ENCODE measurements at regions not wholly inside any gene's neighbourhood (a gene's known extent, or its start where the extent isn't known, plus 50 kb on each side); places are given as distances from the start of the nearest gene placed in this dataset.

GRCh38 chr4:17296921-17297890, 214.7 kb downstream of the QDPR start:
- TF ChIP-seq CTCF (IDR thresholded peaks at IDR 0.05) (no peak), EZH2 (IDR thresholded peaks at IDR 0.05) (no peak)

All from neural progenitor cell (in vitro differentiated cells).